ENCODE measurements at regions not wholly inside any gene's neighbourhood (a gene's known extent, or its start where the extent isn't known, plus 50 kb on each side); places are given as distances from the start of the nearest gene placed in this dataset.

DNA sequence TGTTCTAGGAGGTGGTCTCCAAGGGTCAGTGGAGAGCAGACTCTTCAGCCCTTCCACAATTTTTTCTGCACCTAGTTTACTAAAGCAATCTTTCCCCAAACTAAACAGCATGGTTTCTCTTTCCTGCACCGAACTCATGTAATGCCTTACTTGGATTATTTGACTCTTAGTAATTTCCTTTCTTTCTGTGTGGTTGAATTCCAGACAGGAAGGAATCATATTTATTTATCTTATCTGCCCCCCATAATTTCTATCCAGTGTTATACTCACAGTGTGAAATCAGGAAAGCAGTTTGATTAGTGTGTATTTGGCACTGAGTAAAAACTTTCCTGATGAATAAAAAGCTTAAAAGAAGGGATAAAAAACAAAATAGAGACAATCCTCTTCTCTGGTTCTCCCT is 140.3 kb upstream of the STMND1 start:
- H3K27ac ChIP-seq: no peak overlapping the region
- ChIA-PET POLR2A (no interaction called here), CTCF (interaction anchor here (1.5 kb wide), 1 partner anchor 10 kb away, joined by 4 read pairs; no protein-coding TSS in a partner anchor)
- FAIRE-seq (no peak), DNase-seq (ENCODE audit: low read depth in 1 of 2, low spot score in 1 of 2) (no peak), ATAC-seq (no peak)
- H3K4me3 ChIP-seq: no peak overlapping the region
- TF ChIP-seq, protein P1, sequence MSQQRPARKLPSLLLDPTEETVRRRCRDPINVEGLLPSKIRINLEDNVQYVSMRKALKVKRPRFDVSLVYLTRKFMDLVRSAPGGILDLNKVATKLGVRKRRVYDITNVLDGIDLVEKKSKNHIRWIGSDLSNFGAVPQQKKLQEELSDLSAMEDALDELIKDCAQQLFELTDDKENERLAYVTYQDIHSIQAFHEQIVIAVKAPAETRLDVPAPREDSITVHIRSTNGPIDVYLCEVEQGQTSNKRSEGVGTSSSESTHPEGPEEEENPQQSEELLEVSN (IDR thresholded peaks at IDR 0.05; ENCODE audit: borderline replicate concordance, low read depth): no peak
- no peak for TF ChIP-seq CHD4 (IDR thresholded peaks at IDR 0.05; ENCODE audit: borderline replicate concordance)
- no peaks in the 10 kb centered on the region for H3K9me3 ChIP-seq
- 35% methylated on average over 1 of the region's 1 CpG for WGBS (ENCODE audit: missing lambda C conversion rate)
- no peaks in the 10 kb centered on the region for H3K4me1 ChIP-seq
- H3K4me2 ChIP-seq: no peak overlapping the region

DNA sequence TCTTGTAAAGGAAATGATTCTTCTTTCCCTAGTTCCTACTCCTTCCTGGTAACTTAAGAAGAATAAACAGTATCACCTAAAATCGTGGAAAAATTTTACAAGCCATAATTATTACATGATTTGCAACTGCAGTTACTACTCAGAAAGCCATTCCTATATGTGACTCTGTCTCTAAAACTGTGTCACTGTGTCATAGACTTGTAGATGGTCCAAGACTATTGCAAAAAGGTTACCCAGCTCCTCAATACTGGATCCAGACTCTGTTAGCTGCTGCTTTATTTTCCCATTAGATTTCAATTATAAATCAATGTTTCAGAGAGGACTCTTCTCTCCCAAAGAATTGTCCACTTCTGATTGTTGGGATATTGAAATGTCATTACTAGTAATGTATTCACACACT is 142.1 kb upstream of the STMND1 start:
- DNase-seq (ENCODE audit: low read depth in 1 of 2, low spot score in 1 of 2) (no peak), ATAC-seq (no peak), FAIRE-seq (no peak)
- TF ChIP-seq BHLHE40 (IDR thresholded peaks at IDR 0.05; ENCODE audit: low read depth, low read length): no peak
- TF ChIP-seq, protein P2, sequence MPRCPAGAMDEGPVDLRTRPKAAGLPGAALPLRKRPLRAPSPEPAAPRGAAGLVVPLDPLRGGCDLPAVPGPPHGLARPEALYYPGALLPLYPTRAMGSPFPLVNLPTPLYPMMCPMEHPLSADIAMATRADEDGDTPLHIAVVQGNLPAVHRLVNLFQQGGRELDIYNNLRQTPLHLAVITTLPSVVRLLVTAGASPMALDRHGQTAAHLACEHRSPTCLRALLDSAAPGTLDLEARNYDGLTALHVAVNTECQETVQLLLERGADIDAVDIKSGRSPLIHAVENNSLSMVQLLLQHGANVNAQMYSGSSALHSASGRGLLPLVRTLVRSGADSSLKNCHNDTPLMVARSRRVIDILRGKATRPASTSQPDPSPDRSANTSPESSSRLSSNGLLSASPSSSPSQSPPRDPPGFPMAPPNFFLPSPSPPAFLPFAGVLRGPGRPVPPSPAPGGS (IDR thresholded peaks at IDR 0.05): no peak
- no peak for TF ChIP-seq FOSL2 (IDR thresholded peaks at IDR 0.05)
- TF ChIP-seq FOSL2 (CRISPR knock-in tag; IDR thresholded peaks at IDR 0.05): no peak
- TF ChIP-seq RARB (CRISPR knock-in tag; IDR thresholded peaks at IDR 0.05): no peak
- TF ChIP-seq, protein P3, sequence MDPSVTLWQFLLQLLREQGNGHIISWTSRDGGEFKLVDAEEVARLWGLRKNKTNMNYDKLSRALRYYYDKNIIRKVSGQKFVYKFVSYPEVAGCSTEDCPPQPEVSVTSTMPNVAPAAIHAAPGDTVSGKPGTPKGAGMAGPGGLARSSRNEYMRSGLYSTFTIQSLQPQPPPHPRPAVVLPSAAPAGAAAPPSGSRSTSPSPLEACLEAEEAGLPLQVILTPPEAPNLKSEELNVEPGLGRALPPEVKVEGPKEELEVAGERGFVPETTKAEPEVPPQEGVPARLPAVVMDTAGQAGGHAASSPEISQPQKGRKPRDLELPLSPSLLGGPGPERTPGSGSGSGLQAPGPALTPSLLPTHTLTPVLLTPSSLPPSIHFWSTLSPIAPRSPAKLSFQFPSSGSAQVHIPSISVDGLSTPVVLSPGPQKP (IDR thresholded peaks at IDR 0.05; ENCODE audit: low read depth, low read length): no peak
- TF ChIP-seq ZFP36 (IDR thresholded peaks at IDR 0.05; ENCODE audit: borderline replicate concordance, partially characterized antibody): no peak
- TF ChIP-seq JUNB (IDR thresholded peaks at IDR 0.05): no peak
- TF ChIP-seq NR3C1 (IDR thresholded peaks at IDR 0.05): no peak
- no peak for TF ChIP-seq ZSCAN20 (CRISPR knock-in tag; IDR thresholded peaks at IDR 0.05)
- TF ChIP-seq, protein P4, sequence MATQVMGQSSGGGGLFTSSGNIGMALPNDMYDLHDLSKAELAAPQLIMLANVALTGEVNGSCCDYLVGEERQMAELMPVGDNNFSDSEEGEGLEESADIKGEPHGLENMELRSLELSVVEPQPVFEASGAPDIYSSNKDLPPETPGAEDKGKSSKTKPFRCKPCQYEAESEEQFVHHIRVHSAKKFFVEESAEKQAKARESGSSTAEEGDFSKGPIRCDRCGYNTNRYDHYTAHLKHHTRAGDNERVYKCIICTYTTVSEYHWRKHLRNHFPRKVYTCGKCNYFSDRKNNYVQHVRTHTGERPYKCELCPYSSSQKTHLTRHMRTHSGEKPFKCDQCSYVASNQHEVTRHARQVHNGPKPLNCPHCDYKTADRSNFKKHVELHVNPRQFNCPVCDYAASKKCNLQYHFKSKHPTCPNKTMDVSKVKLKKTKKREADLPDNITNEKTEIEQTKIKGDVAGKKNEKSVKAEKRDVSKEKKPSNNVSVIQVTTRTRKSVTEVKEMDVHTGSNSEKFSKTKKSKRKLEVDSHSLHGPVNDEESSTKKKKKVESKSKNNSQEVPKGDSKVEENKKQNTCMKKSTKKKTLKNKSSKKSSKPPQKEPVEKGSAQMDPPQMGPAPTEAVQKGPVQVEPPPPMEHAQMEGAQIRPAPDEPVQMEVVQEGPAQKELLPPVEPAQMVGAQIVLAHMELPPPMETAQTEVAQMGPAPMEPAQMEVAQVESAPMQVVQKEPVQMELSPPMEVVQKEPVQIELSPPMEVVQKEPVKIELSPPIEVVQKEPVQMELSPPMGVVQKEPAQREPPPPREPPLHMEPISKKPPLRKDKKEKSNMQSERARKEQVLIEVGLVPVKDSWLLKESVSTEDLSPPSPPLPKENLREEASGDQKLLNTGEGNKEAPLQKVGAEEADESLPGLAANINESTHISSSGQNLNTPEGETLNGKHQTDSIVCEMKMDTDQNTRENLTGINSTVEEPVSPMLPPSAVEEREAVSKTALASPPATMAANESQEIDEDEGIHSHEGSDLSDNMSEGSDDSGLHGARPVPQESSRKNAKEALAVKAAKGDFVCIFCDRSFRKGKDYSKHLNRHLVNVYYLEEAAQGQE (IDR thresholded peaks at IDR 0.05): no peak
- TF ChIP-seq, protein P5, sequence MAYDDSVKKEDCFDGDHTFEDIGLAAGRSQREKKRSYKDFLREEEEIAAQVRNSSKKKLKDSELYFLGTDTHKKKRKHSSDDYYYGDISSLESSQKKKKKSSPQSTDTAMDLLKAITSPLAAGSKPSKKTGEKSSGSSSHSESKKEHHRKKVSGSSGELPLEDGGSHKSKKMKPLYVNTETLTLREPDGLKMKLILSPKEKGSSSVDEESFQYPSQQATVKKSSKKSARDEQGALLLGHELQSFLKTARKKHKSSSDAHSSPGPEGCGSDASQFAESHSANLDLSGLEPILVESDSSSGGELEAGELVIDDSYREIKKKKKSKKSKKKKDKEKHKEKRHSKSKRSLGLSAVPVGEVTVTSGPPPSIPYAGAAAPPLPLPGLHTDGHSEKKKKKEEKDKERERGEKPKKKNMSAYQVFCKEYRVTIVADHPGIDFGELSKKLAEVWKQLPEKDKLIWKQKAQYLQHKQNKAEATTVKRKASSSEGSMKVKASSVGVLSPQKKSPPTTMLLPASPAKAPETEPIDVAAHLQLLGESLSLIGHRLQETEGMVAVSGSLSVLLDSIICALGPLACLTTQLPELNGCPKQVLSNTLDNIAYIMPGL (CRISPR knock-in tag; IDR thresholded peaks at IDR 0.05; ENCODE audit: borderline replicate concordance): no peak
- TF ChIP-seq TFCP2L1 (CRISPR knock-in tag; IDR thresholded peaks at IDR 0.05): no peak
- TF ChIP-seq MYC (IDR thresholded peaks at IDR 0.05; ENCODE audit: borderline replicate concordance, low read length): no peak
- TF ChIP-seq MAZ (IDR thresholded peaks at IDR 0.05; ENCODE audit: borderline replicate concordance, low read depth, low read length): no peak
- TF ChIP-seq CHD4 (IDR thresholded peaks at IDR 0.05; ENCODE audit: borderline replicate concordance): no peak
- POLR2A ChIA-PET: no interaction called here
- CTCF ChIA-PET: no interaction called here
- Histone ChIP-seq H3K4me3 (no peak overlapping the region), H3K27ac (no peak overlapping the region), H3K9me3 (no peaks in the 10 kb centered on the region), H3K4me2 (no peak overlapping the region), H3K4me1 (no peaks in the 10 kb centered on the region)
- 6% methylated on average over 1 of the region's 1 CpG for WGBS (ENCODE audit: missing lambda C conversion rate)
